Astrocyte (in vitro differentiated cells and primary cell): ENCODE measurements at regions not wholly inside any gene's neighbourhood (a gene's known extent, or its start where the extent isn't known, plus 50 kb on each side); places are given as distances from the start of the nearest gene placed in this dataset.

Source experiments
- DNase-seq: peaks from one replicate; pipeline ENCODE4 v3.0.0-alpha.2; 2010; ENCODE audit warnings: low read depth
- FAIRE-seq: peaks from 2 replicates; lab custom pipeline; 2011; peaks lifted over from hg19 to GRCh38; lab: Jason Lieb, UNC
- H2AFZ ChIP-seq: 2 replicates; pipeline ENCODE4 v1.6.0; 2012; ENCODE audit warnings: low read depth, low read length, inconsistent platforms
- H3K27ac ChIP-seq: 2 replicates; pipeline ENCODE4 v1.5.1; 2011; ENCODE audit warnings: low read depth, low read length, inconsistent platforms
- H3K27me3 ChIP-seq: 2 replicates; pipeline ENCODE4 v1.6.0; 2011; ENCODE audit warnings: low read length, inconsistent platforms; ENCODE audit not compliant: insufficient read depth
- H3K36me3 ChIP-seq: 2 replicates; pipeline ENCODE4 v1.5.1; 2011; ENCODE audit warnings: low read length, inconsistent platforms; ENCODE audit not compliant: insufficient read depth
- H3K4me1 ChIP-seq: 2 replicates; pipeline ENCODE4 v1.5.1; 2011; ENCODE audit warnings: low read length, inconsistent platforms; ENCODE audit not compliant: insufficient read depth
- H3K4me2 ChIP-seq: 2 replicates; pipeline ENCODE4 v1.6.0; 2012; ENCODE audit warnings: low read length, inconsistent platforms
- H3K4me3 ChIP-seq: 2 replicates; pipeline ENCODE4 v1.5.1; 2011; ENCODE audit warnings: low read depth, mild to moderate bottlenecking, low read length, inconsistent platforms; ENCODE audit not compliant: insufficient read depth
- H3K79me2 ChIP-seq: 2 replicates; pipeline ENCODE4 v1.6.0; 2012; ENCODE audit warnings: mild to moderate bottlenecking, low read length, inconsistent platforms; ENCODE audit not compliant: insufficient read depth
- H3K9ac ChIP-seq: 2 replicates; pipeline ENCODE4 v1.6.0; 2012; ENCODE audit warnings: mild to moderate bottlenecking, low read length, inconsistent platforms
- H3K9me3 ChIP-seq: 2 replicates; pipeline ENCODE4 v1.5.1; 2012; ENCODE audit warnings: low read depth, mild to moderate bottlenecking, low read length, inconsistent platforms; ENCODE audit not compliant: insufficient read depth
- H4K20me1 ChIP-seq: 2 replicates; pipeline ENCODE4 v1.6.0; 2012; ENCODE audit warnings: low read length, inconsistent platforms; ENCODE audit not compliant: insufficient read depth
- H3K27ac Mint-ChIP-seq: one replicate; pipeline ENCODE4 v1.8.0; 2021; ENCODE audit warnings: mild to moderate bottlenecking, mixed read lengths; ENCODE audit not compliant: unreplicated experiment
- H3K27me3 Mint-ChIP-seq: one replicate; pipeline ENCODE4 v1.8.0; 2021; ENCODE audit warnings: low read depth, mixed read lengths; ENCODE audit not compliant: unreplicated experiment
- H3K36me3 Mint-ChIP-seq: one replicate; pipeline ENCODE4 v1.8.0; 2021; ENCODE audit warnings: low read depth, mixed read lengths; ENCODE audit not compliant: unreplicated experiment
- H3K4me1 Mint-ChIP-seq: one replicate; pipeline ENCODE4 v1.8.0; 2021; ENCODE audit warnings: low read depth, mixed read lengths; ENCODE audit not compliant: unreplicated experiment
- H3K4me3 Mint-ChIP-seq: one replicate; pipeline ENCODE4 v1.8.0; 2021; ENCODE audit warnings: mild to moderate bottlenecking, moderate library complexity, mixed read lengths; ENCODE audit not compliant: unreplicated experiment
- H3K9me3 Mint-ChIP-seq: one replicate; pipeline ENCODE4 v1.8.0; 2021; ENCODE audit warnings: mild to moderate bottlenecking, mixed read lengths; ENCODE audit not compliant: unreplicated experiment
- EZH2 ChIP-seq: IDR thresholded peaks from 2 replicates; pipeline ENCODE4 v1.6.1; 2012; ENCODE audit warnings: mild to moderate bottlenecking, low read length, inconsistent platforms; ENCODE audit not compliant: insufficient read depth
- TF ChIP-seq, protein P1 (sequence below): IDR thresholded peaks from 2 replicates; pipeline ENCODE4 v1.5.1; 2011; ENCODE audit warnings: low read depth, mild to moderate bottlenecking, inconsistent platforms, low read length, moderate library complexity; ENCODE audit not compliant: insufficient read depth

DNA sequence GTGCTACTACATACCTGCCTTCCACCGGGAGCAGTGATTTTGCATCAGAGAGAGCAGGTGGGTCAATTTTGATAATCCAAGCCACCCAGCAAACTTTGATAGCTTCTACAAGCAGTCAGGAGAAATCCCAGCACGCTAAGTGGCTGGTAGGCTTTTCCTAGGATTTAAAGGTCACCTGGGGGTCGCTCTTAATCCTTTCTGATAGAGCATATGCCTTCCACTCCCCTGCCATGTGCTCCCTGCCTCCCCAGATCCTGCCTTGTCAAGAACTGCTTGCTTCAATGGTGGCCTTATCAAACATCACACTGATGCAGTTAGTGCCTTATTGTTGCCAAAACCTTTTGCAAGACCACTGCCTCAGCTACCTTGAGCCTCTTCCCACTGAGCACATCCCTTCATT is 462.3 kb upstream of the MEX3C start:
- Histone ChIP-seq H3K9ac (no peak overlapping the region), H3K36me3 (no peaks in the 10 kb centered on the region)
- FAIRE-seq = no peak

DNA sequence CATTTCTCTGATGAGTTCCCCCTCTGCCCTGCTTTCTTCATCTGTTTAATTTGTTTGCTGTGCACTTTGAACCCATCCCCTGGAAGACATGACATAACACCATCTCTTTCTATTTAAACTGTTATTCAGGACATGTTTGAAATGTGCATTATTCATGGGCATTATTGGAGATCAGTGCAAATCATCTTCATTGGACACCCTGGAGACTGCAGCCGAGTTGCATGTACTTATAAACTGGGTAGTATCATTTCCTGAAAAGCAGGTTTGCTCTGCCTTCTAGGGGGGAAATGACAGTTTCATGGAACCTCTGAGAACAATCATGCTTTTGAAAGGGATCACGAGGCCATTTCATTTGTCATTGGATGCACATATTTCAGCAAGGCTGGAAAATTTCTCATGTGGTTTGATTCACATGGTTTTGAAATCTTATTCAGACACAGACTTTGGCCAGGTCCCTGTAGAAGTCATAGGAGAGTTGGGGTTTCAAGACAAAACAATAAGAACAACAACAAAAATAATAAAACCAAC is 462.8 kb upstream of the MEX3C start:
- H3K27ac Mint-ChIP-seq = no peak overlapping the region

More for the DNA sequence above, 462.3 kb upstream of the MEX3C start:
- H2AFZ ChIP-seq = no peak overlapping the region
- H3K4me3 ChIP-seq = no peak overlapping the region
- peaks cover 29% of the 10 kb centered on the region for H3K27me3 Mint-ChIP-seq
- H3K4me2 ChIP-seq = no peak overlapping the region
- H3K4me3 Mint-ChIP-seq = no peak overlapping the region
- peaks cover 2% of the 10 kb centered on the region for H3K4me1 Mint-ChIP-seq
- no peaks in the 10 kb centered on the region for H3K4me1 ChIP-seq
- no peaks in the 10 kb centered on the region for H3K36me3 Mint-ChIP-seq
- no peak for DNase-seq
- H3K9me3 ChIP-seq = no peaks in the 10 kb centered on the region
- no peaks in the 10 kb centered on the region for H4K20me1 ChIP-seq
- H3K79me2 ChIP-seq = no peaks in the 10 kb centered on the region
- no peak overlapping the region for H3K27ac Mint-ChIP-seq
- H3K27me3 ChIP-seq = no peaks in the 10 kb centered on the region
- H3K27ac ChIP-seq = no peak overlapping the region
- no peaks in the 10 kb centered on the region for H3K9me3 Mint-ChIP-seq
- no peak for TF ChIP-seq EZH2
- TF ChIP-seq, protein P1, sequence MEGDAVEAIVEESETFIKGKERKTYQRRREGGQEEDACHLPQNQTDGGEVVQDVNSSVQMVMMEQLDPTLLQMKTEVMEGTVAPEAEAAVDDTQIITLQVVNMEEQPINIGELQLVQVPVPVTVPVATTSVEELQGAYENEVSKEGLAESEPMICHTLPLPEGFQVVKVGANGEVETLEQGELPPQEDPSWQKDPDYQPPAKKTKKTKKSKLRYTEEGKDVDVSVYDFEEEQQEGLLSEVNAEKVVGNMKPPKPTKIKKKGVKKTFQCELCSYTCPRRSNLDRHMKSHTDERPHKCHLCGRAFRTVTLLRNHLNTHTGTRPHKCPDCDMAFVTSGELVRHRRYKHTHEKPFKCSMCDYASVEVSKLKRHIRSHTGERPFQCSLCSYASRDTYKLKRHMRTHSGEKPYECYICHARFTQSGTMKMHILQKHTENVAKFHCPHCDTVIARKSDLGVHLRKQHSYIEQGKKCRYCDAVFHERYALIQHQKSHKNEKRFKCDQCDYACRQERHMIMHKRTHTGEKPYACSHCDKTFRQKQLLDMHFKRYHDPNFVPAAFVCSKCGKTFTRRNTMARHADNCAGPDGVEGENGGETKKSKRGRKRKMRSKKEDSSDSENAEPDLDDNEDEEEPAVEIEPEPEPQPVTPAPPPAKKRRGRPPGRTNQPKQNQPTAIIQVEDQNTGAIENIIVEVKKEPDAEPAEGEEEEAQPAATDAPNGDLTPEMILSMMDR = no peak

DNA sequence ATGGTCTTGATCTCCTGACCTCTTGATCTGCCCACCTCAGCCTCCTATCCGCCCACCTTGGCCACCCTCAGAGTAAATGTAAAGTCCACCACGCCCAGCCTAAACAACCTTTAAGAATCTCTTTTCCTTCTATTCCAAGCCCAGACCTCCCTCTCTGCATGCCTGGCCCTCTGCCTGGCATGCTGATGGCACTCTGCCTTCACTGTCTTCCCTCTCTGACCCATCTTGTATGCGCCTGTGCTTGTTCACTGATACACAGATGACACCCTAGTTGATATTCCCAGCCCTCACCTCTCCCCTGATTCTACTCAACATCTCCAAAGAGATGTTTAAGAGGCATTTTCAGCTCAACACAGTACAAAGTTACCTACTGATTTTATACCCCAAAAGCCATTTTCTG is 466.8 kb upstream of the MEX3C start:
- H3K4me2 ChIP-seq = no peak overlapping the region
- FAIRE-seq = no peak
- no peaks in the 10 kb centered on the region for H3K79me2 ChIP-seq
- H3K4me3 ChIP-seq = no peak overlapping the region
- no peak overlapping the region for H3K27ac Mint-ChIP-seq
- no peak overlapping the region for H3K27ac ChIP-seq
- peaks cover 9% of the 10 kb centered on the region for H3K4me1 Mint-ChIP-seq
- H3K36me3 Mint-ChIP-seq = no peaks in the 10 kb centered on the region
- H4K20me1 ChIP-seq = no peaks in the 10 kb centered on the region
- peaks cover 20% of the 10 kb centered on the region for H3K27me3 Mint-ChIP-seq
- no peaks in the 10 kb centered on the region for H3K36me3 ChIP-seq
- H2AFZ ChIP-seq = no peak overlapping the region
- H3K9me3 ChIP-seq = no peaks in the 10 kb centered on the region
- DNase-seq = no peak
- H3K4me1 ChIP-seq = no peaks in the 10 kb centered on the region
- no peak overlapping the region for H3K9ac ChIP-seq
- H3K4me3 Mint-ChIP-seq = no peak overlapping the region
- H3K9me3 Mint-ChIP-seq = no peaks in the 10 kb centered on the region
- TF ChIP-seq, protein P1 = no peak
- no peak for TF ChIP-seq EZH2
- H3K27me3 ChIP-seq = peaks cover 2% of the 10 kb centered on the region

More for the DNA sequence above, 462.8 kb upstream of the MEX3C start:
- H3K9me3 ChIP-seq = no peaks in the 10 kb centered on the region
- H4K20me1 ChIP-seq = no peaks in the 10 kb centered on the region
- H3K27me3 Mint-ChIP-seq = peaks cover 28% of the 10 kb centered on the region
- H3K4me3 ChIP-seq = no peak overlapping the region
- H3K36me3 Mint-ChIP-seq = no peaks in the 10 kb centered on the region
- no peaks in the 10 kb centered on the region for H3K36me3 ChIP-seq
- no peaks in the 10 kb centered on the region for H3K79me2 ChIP-seq
- no peak for FAIRE-seq
- H3K27ac ChIP-seq = no peak overlapping the region
- no peak overlapping the region for H3K9ac ChIP-seq
- no peaks in the 10 kb centered on the region for H3K9me3 Mint-ChIP-seq
- peaks cover 4% of the 10 kb centered on the region for H3K4me1 Mint-ChIP-seq
- no peak for TF ChIP-seq EZH2
- TF ChIP-seq, protein P1 = no peak
- H2AFZ ChIP-seq = no peak overlapping the region
- no peaks in the 10 kb centered on the region for H3K27me3 ChIP-seq
- no peaks in the 10 kb centered on the region for H3K4me1 ChIP-seq
- no peak overlapping the region for H3K4me2 ChIP-seq
- no peak overlapping the region for H3K4me3 Mint-ChIP-seq
- no peak for DNase-seq
